ENCODE measurements at regions not wholly inside any gene's neighbourhood (a gene's known extent, or its start where the extent isn't known, plus 50 kb on each side); places are given as distances from the start of the nearest gene placed in this dataset.

- TF ChIP-seq POLR2A (IDR thresholded peaks at IDR 0.05): no peak
- no peak for TF ChIP-seq CTCF (IDR thresholded peaks at IDR 0.05)
- intact Hi-C loops (cut with DNase I): no loop called here
- peaks cover 0 to 5% (median 0%) of the 10 kb centered on the region in 12 donors for H3K4me1 ChIP-seq
- no peaks in the 10 kb centered on the region for H3K27me3 ChIP-seq
- no peaks in the 10 kb centered on the region for H3K36me3 ChIP-seq
- H3K9me3 ChIP-seq: peaks cover 0 to 6% (median 0%) of the 10 kb centered on the region in 12 donors
- no peak overlapping the region for H3K27ac ChIP-seq
- H3K4me3 ChIP-seq: no peak overlapping the region
- no peak for DNase-seq
- ATAC-seq: no peak
Measured at GRCh38 chr5:125897089-125897488, 526.1 kb upstream of the GRAMD2B start.

- intact Hi-C loops (cut with DNase I): no loop called here
- Histone ChIP-seq H3K27ac (no peak overlapping the region), H3K4me3 (no peak overlapping the region), H3K36me3 (no peaks in the 10 kb centered on the region), H3K27me3 (no peaks in the 10 kb centered on the region), H3K4me1 (peaks cover 0 to 5% (median 0%) of the 10 kb centered on the region in 12 donors), H3K9me3 (peaks cover 0 to 6% (median 0%) of the 10 kb centered on the region in 12 donors)
- TF ChIP-seq POLR2A (IDR thresholded peaks at IDR 0.05): no peak
- TF ChIP-seq CTCF (IDR thresholded peaks at IDR 0.05): no peak
- no peak for ATAC-seq
- DNase-seq: no peak
- WGBS, 4 donors: 76 to 81% (median 81%) methylated on average over 2 of the region's 2 CpGs
Measured at GRCh38 chr5:125898851-125899405, 524.3 kb upstream of the GRAMD2B start.

GRCh38 chr5:125912028-125912427, 511.2 kb upstream of the GRAMD2B start:
- intact Hi-C loops (cut with DNase I): no loop called here
- no peak for TF ChIP-seq POLR2A (IDR thresholded peaks at IDR 0.05)
- no peak for TF ChIP-seq CTCF (IDR thresholded peaks at IDR 0.05)
- ATAC-seq (no peak), DNase-seq (no peak)
- no peak overlapping the region for H3K27ac ChIP-seq
- H3K9me3 ChIP-seq: peaks cover 0 to 38% (median 17%) of the 10 kb centered on the region in 12 donors
- no peaks in the 10 kb centered on the region for H3K4me1 ChIP-seq
- WGBS, 4 donors: 96 to 99% (median 98%) methylated on average over 1 of the region's 1 CpG
- H3K4me3 ChIP-seq: no peak overlapping the region
- no peaks in the 10 kb centered on the region for H3K27me3 ChIP-seq
- no peaks in the 10 kb centered on the region for H3K36me3 ChIP-seq

GRCh38 chr5:125913200-125913599, 510.0 kb upstream of the GRAMD2B start:
- no peak for DNase-seq
- no peaks in the 10 kb centered on the region for H3K4me1 ChIP-seq
- intact Hi-C loops (cut with DNase I): no loop called here
- no peak overlapping the region for H3K4me3 ChIP-seq
- no peak for ATAC-seq
- H3K27me3 ChIP-seq: no peaks in the 10 kb centered on the region
- TF ChIP-seq CTCF (IDR thresholded peaks at IDR 0.05): no peak
- TF ChIP-seq POLR2A (IDR thresholded peaks at IDR 0.05): no peak
- H3K27ac ChIP-seq: no peak overlapping the region
- H3K9me3 ChIP-seq: peaks cover 0 to 32% (median 11%) of the 10 kb centered on the region in 12 donors
- H3K36me3 ChIP-seq: no peaks in the 10 kb centered on the region
- WGBS, 4 donors: 84 to 87% (median 85%) methylated on average over 2 of the region's 2 CpGs
